NT2/D1 (cell line): ENCODE measurements at regions not wholly inside any gene's neighbourhood (a gene's known extent, or its start where the extent isn't known, plus 50 kb on each side); places are given as distances from the start of the nearest gene placed in this dataset.

ENCODE experiments used
- SUZ12 ChIP-seq: IDR thresholded peaks from 2 replicates; pipeline ENCODE4 v1.6.1; 2011; ENCODE audit not compliant: insufficient read length, insufficient read depth; ENCODE audit errors: extremely low read depth
- YY1 ChIP-seq: IDR thresholded peaks from 2 replicates; pipeline ENCODE4 v1.6.1; 2011; ENCODE audit not compliant: insufficient read length, insufficient read depth
- ZNF274 ChIP-seq: IDR thresholded peaks from 2 replicates; pipeline ENCODE4 v1.6.1; 2011; ENCODE audit warnings: mild to moderate bottlenecking, low read depth, low read length

GRCh38 chr7:67486401-67486800 lies 489.8 kb downstream of the TYW1 start:
- TF ChIP-seq ZNF274 (no peak), YY1 (no peak), SUZ12 (no peak)
